CD4-positive, alpha-beta memory T cell (primary cell): ENCODE measurements at regions not wholly inside any gene's neighbourhood (a gene's known extent, or its start where the extent isn't known, plus 50 kb on each side); places are given as distances from the start of the nearest gene placed in this dataset.

Experiments used
- CTCF ChIA-PET: fragments of 350-600 bp; sonication (Branson Sonifier 250); formaldehyde crosslinking; loops from one replicate; lab custom pipeline; 2021; ENCODE audit warnings: inconsistent platforms; ENCODE audit not compliant: partially characterized antibody; lab: Charles Lee
- POLR2A ChIA-PET: fragments of 350-600 bp; sonication (Branson Sonifier 250); formaldehyde crosslinking; loops from one replicate; lab custom pipeline; 2021; ENCODE audit not compliant: partially characterized antibody; lab: Charles Lee
- DNase-seq, 5 donors: peaks; one replicate each; pipeline versions ENCODE4 v3.0.0 to v3.0.0-alpha.2; 2020 to 2022; ENCODE audit warnings: mixed read lengths in 1 of 5
- H3K27ac ChIP-seq: one replicate; pipeline ENCODE4 v1.7.0; 2013; ENCODE audit warnings: low read depth, low read length
- H3K27me3 ChIP-seq: 2 replicates; pipeline ENCODE4 v1.7.0; 2013; ENCODE audit warnings: mild to moderate bottlenecking, low read length, moderate library complexity; ENCODE audit not compliant: insufficient read depth
- H3K36me3 ChIP-seq: 2 replicates; pipeline ENCODE4 v1.7.0; 2013; ENCODE audit warnings: mild to moderate bottlenecking, low read length, moderate library complexity; ENCODE audit not compliant: insufficient read depth
- H3K4me1 ChIP-seq: 2 replicates; pipeline ENCODE4 v1.7.0; 2013; ENCODE audit warnings: mild to moderate bottlenecking, low read length, moderate library complexity; ENCODE audit not compliant: insufficient read depth
- H3K4me3 ChIP-seq, 2 donors: one replicate each; pipeline ENCODE4 v1.7.0; 2013; ENCODE audit warnings: low read length in 2 of 2, mild to moderate bottlenecking in 1 of 2
- H3K9me3 ChIP-seq, 2 donors: one replicate each; pipeline ENCODE4 v1.7.0; 2013; ENCODE audit warnings: low read length in 2 of 2, control low read depth in 1 of 2; ENCODE audit not compliant: control insufficient read depth in 1 of 2
- H3K27ac Mint-ChIP-seq, 7 donors: one replicate each; pipeline ENCODE4 v1.8.0; 2020 to 2021; ENCODE audit warnings: mixed read lengths in 7 of 7, mild to moderate bottlenecking in 6 of 7, inconsistent platforms in 3 of 7, moderate library complexity in 3 of 7
- H3K27me3 Mint-ChIP-seq, 2 donors: one replicate each; pipeline ENCODE4 v1.8.0; 2020 to 2021; ENCODE audit warnings: mixed read lengths in 2 of 2
- H3K36me3 Mint-ChIP-seq, 2 donors: one replicate each; pipeline ENCODE4 v1.8.0; 2020 to 2021; ENCODE audit warnings: mixed read lengths in 2 of 2, inconsistent platforms in 1 of 2, mild to moderate bottlenecking in 1 of 2
- H3K4me1 Mint-ChIP-seq, 4 donors: one replicate each; pipeline ENCODE4 v1.8.0; 2020 to 2021; ENCODE audit warnings: mixed read lengths in 4 of 4, mild to moderate bottlenecking in 1 of 4
- H3K4me3 Mint-ChIP-seq, 8 donors: one replicate each; pipeline ENCODE4 v1.8.0; 2020 to 2021; ENCODE audit warnings: mixed read lengths in 8 of 8, mild to moderate bottlenecking in 7 of 8, moderate library complexity in 6 of 8, inconsistent platforms in 3 of 8
- H3K9me3 Mint-ChIP-seq, 8 donors: one replicate each; pipeline ENCODE4 v1.8.0; 2020 to 2021; ENCODE audit warnings: mixed read lengths in 8 of 8, mild to moderate bottlenecking in 5 of 8, inconsistent platforms in 3 of 8, moderate library complexity in 1 of 8
- intact Hi-C: fragments of 100-400 bp; cut with micrococcal nuclease; formaldehyde crosslinking; loops from one replicate; pipeline ENCODE4 v1.15.1; 2023

- intact Hi-C loops, result no loop called here
- no peak for DNase-seq
- Histone ChIP-seq H3K4me1 (no peaks in the 10 kb centered on the region), H3K27ac (no peak overlapping the region), H3K27me3 (peaks cover 4% of the 10 kb centered on the region), H3K9me3 (no peaks in the 10 kb centered on the region), H3K4me3 (no peak overlapping the region), H3K36me3 (no peaks in the 10 kb centered on the region)
- no peak overlapping the region for H3K27ac Mint-ChIP-seq
- H3K27me3 Mint-ChIP-seq, result peaks cover 13 to 15% of the 10 kb centered on the region in 2 donors
- no peaks in the 10 kb centered on the region for H3K4me1 Mint-ChIP-seq
- H3K4me3 Mint-ChIP-seq, result no peak overlapping the region
- no peaks in the 10 kb centered on the region for H3K9me3 Mint-ChIP-seq
- POLR2A ChIA-PET, result no interaction called here
- CTCF ChIA-PET, result no interaction called here
- H3K36me3 Mint-ChIP-seq, result no peaks in the 10 kb centered on the region
These were observed 456.0 kb downstream of the GATA3 start for GRCh38 chr10:8510471-8510870.

- no peak for DNase-seq
- no peaks in the 10 kb centered on the region for H3K36me3 ChIP-seq
- no peaks in the 10 kb centered on the region for H3K9me3 Mint-ChIP-seq
- no peak overlapping the region for H3K4me3 ChIP-seq
- intact Hi-C loops, result no loop called here
- H3K4me3 Mint-ChIP-seq, result no peak overlapping the region
- no peaks in the 10 kb centered on the region for H3K9me3 ChIP-seq
- ChIA-PET CTCF (no interaction called here), POLR2A (no interaction called here)
- H3K36me3 Mint-ChIP-seq, result no peaks in the 10 kb centered on the region
- no peaks in the 10 kb centered on the region for H3K4me1 ChIP-seq
- peaks cover 9 to 13% of the 10 kb centered on the region in 2 donors for H3K27me3 Mint-ChIP-seq
- H3K27me3 ChIP-seq, result peaks cover 4% of the 10 kb centered on the region
- H3K27ac ChIP-seq, result no peak overlapping the region
- no peaks in the 10 kb centered on the region for H3K4me1 Mint-ChIP-seq
- H3K27ac Mint-ChIP-seq, result no peak overlapping the region
These were observed 456.5 kb downstream of the GATA3 start for GRCh38 chr10:8511026-8511425.

GRCh38 chr10:8513155-8514147, 459.0 kb downstream of the GATA3 start:
- no peaks in the 10 kb centered on the region for H3K36me3 ChIP-seq
- no peak overlapping the region for H3K27ac ChIP-seq
- H3K27me3 ChIP-seq, result peaks cover 4% of the 10 kb centered on the region
- intact Hi-C loops, result no loop called here
- peaks cover 9 to 11% of the 10 kb centered on the region in 2 donors for H3K27me3 Mint-ChIP-seq
- no peaks in the 10 kb centered on the region for H3K4me1 Mint-ChIP-seq
- no peaks in the 10 kb centered on the region for H3K36me3 Mint-ChIP-seq
- peak overlapping the region in 1 of 7 donors; percentile 15 for H3K27ac Mint-ChIP-seq
- H3K9me3 Mint-ChIP-seq, result no peaks in the 10 kb centered on the region
- no peak overlapping the region for H3K4me3 Mint-ChIP-seq
- no peak overlapping the region for H3K4me3 ChIP-seq
- POLR2A ChIA-PET, result no interaction called here
- no peaks in the 10 kb centered on the region for H3K4me1 ChIP-seq
- DNase-seq, result no peak
- CTCF ChIA-PET, result no interaction called here
- H3K9me3 ChIP-seq, result no peaks in the 10 kb centered on the region

- H3K4me3 Mint-ChIP-seq, result no peak overlapping the region
- POLR2A ChIA-PET, result no interaction called here
- no peaks in the 10 kb centered on the region for H3K36me3 ChIP-seq
- H3K36me3 Mint-ChIP-seq, result no peaks in the 10 kb centered on the region
- intact Hi-C loops, result no loop called here
- H3K9me3 ChIP-seq, result no peaks in the 10 kb centered on the region
- H3K27me3 ChIP-seq, result no peaks in the 10 kb centered on the region
- H3K4me3 ChIP-seq, result no peak overlapping the region
- H3K4me1 Mint-ChIP-seq, result no peaks in the 10 kb centered on the region
- DNase-seq, result no peak
- CTCF ChIA-PET, result no interaction called here
- H3K27me3 Mint-ChIP-seq, result peaks cover 3% of the 10 kb centered on the region in 2 donors
- H3K4me1 ChIP-seq, result no peaks in the 10 kb centered on the region
- no peak overlapping the region for H3K27ac Mint-ChIP-seq
- H3K9me3 Mint-ChIP-seq, result peaks cover 0 to 3% (median under 1%) of the 10 kb centered on the region in 8 donors
- H3K27ac ChIP-seq, result no peak overlapping the region
These were observed 465.9 kb downstream of the GATA3 start for GRCh38 chr10:8520382-8520781.

- H3K4me1 Mint-ChIP-seq, result peaks cover 0 to 5% (median 3%) of the 10 kb centered on the region in 4 donors
- no peak overlapping the region for H3K27ac Mint-ChIP-seq
- no peak for DNase-seq
- Histone ChIP-seq H3K36me3 (no peaks in the 10 kb centered on the region), H3K27ac (no peak overlapping the region), H3K4me1 (no peaks in the 10 kb centered on the region), H3K27me3 (no peaks in the 10 kb centered on the region), H3K9me3 (no peaks in the 10 kb centered on the region), H3K4me3 (no peak overlapping the region)
- H3K9me3 Mint-ChIP-seq, result peaks cover 0 to 2% (median 0%) of the 10 kb centered on the region in 8 donors
- intact Hi-C loops, result no loop called here
- peaks cover 2 to 7% of the 10 kb centered on the region in 2 donors for H3K27me3 Mint-ChIP-seq
- CTCF ChIA-PET, result interaction anchor here (0.6 to 1.0 kb wide), 2 partner anchors 16 to 338 kb away, joined by 3 read pairs; no protein-coding TSS in a partner anchor
- POLR2A ChIA-PET, result no interaction called here
- no peaks in the 10 kb centered on the region for H3K36me3 Mint-ChIP-seq
- no peak overlapping the region for H3K4me3 Mint-ChIP-seq
These were observed 473.3 kb downstream of the GATA3 start for GRCh38 chr10:8527773-8528172.

- H3K4me3 Mint-ChIP-seq, result no peak overlapping the region
- Histone ChIP-seq H3K9me3 (no peaks in the 10 kb centered on the region), H3K4me3 (no peak overlapping the region), H3K27ac (no peak overlapping the region), H3K36me3 (no peaks in the 10 kb centered on the region), H3K4me1 (no peaks in the 10 kb centered on the region), H3K27me3 (no peaks in the 10 kb centered on the region)
- peaks cover 2 to 13% of the 10 kb centered on the region in 2 donors for H3K27me3 Mint-ChIP-seq
- peaks cover 0 to 5% (median 3%) of the 10 kb centered on the region in 4 donors for H3K4me1 Mint-ChIP-seq
- intact Hi-C loops, result no loop called here
- H3K9me3 Mint-ChIP-seq, result peaks cover 0 to 2% (median 0%) of the 10 kb centered on the region in 8 donors
- H3K27ac Mint-ChIP-seq, result no peak overlapping the region
- POLR2A ChIA-PET, result no interaction called here
- no peaks in the 10 kb centered on the region for H3K36me3 Mint-ChIP-seq
- CTCF ChIA-PET, result no interaction called here
- no peak for DNase-seq
These were observed 476.6 kb downstream of the GATA3 start for GRCh38 chr10:8531116-8531515.

- H3K27ac ChIP-seq, result no peak overlapping the region
- ChIA-PET CTCF (no interaction called here), POLR2A (no interaction called here)
- intact Hi-C loops, result no loop called here
- no peaks in the 10 kb centered on the region for H3K36me3 ChIP-seq
- no peaks in the 10 kb centered on the region for H3K4me1 ChIP-seq
- H3K27me3 Mint-ChIP-seq, result peaks cover 2 to 13% of the 10 kb centered on the region in 2 donors
- H3K36me3 Mint-ChIP-seq, result no peaks in the 10 kb centered on the region
- H3K4me3 Mint-ChIP-seq, result no peak overlapping the region
- peaks cover 0 to 5% (median 3%) of the 10 kb centered on the region in 4 donors for H3K4me1 Mint-ChIP-seq
- no peaks in the 10 kb centered on the region for H3K27me3 ChIP-seq
- H3K9me3 Mint-ChIP-seq, result no peaks in the 10 kb centered on the region
- DNase-seq, result no peak
- no peak overlapping the region for H3K4me3 ChIP-seq
- H3K9me3 ChIP-seq, result no peaks in the 10 kb centered on the region
- H3K27ac Mint-ChIP-seq, result no peak overlapping the region
These were observed 478.2 kb downstream of the GATA3 start for GRCh38 chr10:8532647-8533046.
